Epithelial cell of proximal tubule (primary cell): ENCODE measurements at regions not wholly inside any gene's neighbourhood (a gene's known extent, or its start where the extent isn't known, plus 50 kb on each side); places are given as distances from the start of the nearest gene placed in this dataset.
"Not testable (repeated sequence)": the region's sequence is repeated elsewhere in the genome, so short reads cannot be mapped to it uniquely, and the experiment has no call there.

ENCODE experiments used
- DNase-seq: peaks from one replicate; pipeline ENCODE4 v3.0.0-alpha.2; 2011; ENCODE audit warnings: low read depth
- H3K4me3 ChIP-seq: 2 replicates; pipeline ENCODE4 v1.5.1; 2011; ENCODE audit warnings: low read depth, mild to moderate bottlenecking, low read length
- TF ChIP-seq, protein P1 (sequence below): conservative IDR thresholded peaks from 2 replicates; pipeline ENCODE4 v1.5.1; 2012; ENCODE audit warnings: low read depth, mild to moderate bottlenecking, low read length

DNA sequence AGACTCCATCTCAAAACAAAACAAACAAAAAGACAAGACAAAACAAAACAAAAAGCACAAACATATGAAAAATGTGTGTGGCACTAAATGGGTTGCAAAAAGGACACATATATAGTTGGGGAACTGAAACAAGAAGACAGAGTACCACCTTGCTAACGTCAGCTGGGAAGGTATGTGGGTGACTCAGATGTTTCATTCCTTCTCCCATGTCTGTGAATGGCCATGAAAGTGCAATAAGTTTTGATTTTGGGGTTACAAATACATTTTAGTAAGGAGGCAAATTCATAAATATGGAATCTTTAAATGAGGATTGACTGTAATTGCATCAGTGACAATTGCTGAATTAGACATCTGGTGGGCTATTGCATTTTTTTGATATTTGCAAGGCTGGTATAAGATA, 81.6 kb upstream of the KLF4 start:
- TF ChIP-seq, protein P1, sequence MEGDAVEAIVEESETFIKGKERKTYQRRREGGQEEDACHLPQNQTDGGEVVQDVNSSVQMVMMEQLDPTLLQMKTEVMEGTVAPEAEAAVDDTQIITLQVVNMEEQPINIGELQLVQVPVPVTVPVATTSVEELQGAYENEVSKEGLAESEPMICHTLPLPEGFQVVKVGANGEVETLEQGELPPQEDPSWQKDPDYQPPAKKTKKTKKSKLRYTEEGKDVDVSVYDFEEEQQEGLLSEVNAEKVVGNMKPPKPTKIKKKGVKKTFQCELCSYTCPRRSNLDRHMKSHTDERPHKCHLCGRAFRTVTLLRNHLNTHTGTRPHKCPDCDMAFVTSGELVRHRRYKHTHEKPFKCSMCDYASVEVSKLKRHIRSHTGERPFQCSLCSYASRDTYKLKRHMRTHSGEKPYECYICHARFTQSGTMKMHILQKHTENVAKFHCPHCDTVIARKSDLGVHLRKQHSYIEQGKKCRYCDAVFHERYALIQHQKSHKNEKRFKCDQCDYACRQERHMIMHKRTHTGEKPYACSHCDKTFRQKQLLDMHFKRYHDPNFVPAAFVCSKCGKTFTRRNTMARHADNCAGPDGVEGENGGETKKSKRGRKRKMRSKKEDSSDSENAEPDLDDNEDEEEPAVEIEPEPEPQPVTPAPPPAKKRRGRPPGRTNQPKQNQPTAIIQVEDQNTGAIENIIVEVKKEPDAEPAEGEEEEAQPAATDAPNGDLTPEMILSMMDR, result no peak
- no peak overlapping the region for H3K4me3 ChIP-seq
- DNase-seq, result no peak

DNA sequence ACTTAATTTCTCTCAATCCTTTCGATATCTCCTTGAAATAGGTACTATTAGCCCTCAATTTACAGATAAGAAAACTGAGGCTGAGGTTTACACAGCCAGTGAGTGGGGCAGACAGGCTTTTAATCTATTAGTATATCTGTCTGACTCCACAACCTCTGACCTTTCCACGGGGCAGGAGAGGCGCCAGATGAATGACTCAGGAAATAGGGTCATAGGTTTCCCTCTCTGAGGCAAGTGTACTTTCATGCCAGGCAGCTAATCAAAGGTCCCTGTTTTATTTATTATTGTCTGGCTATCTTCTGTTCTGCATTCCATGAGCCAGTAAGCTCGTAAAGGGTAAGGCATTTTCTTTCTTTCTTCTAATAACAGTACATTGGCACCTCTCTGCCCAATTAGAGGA, 79.6 kb upstream of the KLF4 start:
- H3K4me3 ChIP-seq, result no peak overlapping the region
- no peak for DNase-seq
- TF ChIP-seq, protein P1, result no peak

DNA sequence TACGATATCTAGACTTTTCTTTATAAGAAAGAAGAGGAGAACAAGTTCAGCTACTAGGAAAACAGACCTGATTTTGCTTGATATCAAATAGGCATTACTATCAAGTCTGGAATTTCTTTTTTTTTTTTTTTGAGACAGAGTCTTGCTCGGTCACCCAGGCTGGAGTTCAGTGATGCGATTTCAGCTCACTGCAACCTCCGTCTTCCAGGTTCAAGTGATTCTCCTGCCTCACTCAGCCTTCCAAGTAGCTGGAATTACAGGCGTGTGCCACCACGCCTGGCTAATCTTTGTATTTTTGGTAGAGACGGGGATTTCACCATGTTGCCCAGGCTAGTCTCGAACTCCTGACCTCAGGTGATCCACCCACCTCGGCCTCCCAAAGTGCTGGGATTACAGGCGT, 78.8 kb upstream of the KLF4 start:
- not testable (repeated sequence) for DNase-seq, H3K4me3 ChIP-seq

DNA sequence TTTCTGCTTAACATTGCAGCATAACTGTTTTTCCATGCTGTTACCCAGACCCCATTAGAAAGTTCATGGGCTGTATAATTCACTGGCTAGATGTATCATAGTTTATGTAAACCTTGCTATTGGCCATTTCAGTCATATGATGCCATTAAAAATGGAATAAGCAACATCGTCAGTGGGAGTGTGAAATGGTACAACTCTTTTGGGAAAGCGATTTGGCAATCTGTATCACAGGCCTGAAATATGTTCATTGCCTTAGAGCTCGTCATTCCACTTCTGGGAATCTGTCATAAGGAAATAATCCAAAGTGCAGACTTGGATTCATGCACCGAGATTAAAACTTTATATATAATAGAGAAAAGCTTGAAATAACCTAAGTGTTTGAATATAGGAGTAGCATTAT, 77.9 kb upstream of the KLF4 start:
- no peak overlapping the region for H3K4me3 ChIP-seq
- TF ChIP-seq, protein P1, result no peak
- no peak for DNase-seq

DNA sequence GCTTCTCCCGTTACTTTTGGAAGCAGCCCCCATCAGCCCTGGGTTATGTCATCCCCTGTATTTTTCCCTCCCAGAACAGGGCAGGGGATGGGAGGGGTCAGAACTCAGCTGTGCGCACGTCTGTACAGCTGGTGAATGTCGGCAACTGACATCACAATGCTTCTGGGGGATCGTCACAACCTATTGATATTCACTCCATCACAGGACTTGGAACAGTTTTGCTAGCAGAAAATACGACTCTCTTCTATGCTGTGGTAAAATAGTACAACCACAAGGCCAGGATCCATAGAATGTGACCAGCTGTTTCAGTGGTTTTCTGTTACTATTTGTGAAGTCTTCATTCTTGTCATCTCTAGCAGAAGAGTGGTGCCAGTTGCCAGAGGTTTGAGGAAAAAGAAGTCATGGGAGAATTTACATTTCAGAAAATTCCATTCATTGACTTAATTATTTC, 77.1 kb upstream of the KLF4 start:
- TF ChIP-seq, protein P1, result no peak
- no peak for DNase-seq
- H3K4me3 ChIP-seq, result no peak overlapping the region

DNA sequence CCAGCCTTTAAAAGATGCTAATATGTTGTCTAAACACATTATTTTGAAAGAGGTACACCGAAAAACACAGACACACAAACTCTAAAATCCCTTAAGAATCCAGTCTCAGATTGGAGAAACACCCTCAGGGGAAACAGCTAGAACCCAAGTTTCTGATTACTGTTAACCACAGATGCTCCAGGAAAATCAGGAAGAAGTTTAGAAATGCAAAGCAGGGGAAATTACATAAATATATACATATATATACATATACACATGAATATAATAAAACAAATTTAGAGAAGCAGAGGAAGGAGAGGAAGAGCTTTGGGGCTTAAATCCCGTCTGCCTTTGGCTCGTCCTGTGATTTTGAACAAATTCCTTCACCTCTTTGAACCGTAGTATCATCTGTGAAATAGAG, 73.2 kb upstream of the KLF4 start:
- H3K4me3 ChIP-seq, result no peak overlapping the region
- no peak for DNase-seq
- TF ChIP-seq, protein P1, result no peak

DNA sequence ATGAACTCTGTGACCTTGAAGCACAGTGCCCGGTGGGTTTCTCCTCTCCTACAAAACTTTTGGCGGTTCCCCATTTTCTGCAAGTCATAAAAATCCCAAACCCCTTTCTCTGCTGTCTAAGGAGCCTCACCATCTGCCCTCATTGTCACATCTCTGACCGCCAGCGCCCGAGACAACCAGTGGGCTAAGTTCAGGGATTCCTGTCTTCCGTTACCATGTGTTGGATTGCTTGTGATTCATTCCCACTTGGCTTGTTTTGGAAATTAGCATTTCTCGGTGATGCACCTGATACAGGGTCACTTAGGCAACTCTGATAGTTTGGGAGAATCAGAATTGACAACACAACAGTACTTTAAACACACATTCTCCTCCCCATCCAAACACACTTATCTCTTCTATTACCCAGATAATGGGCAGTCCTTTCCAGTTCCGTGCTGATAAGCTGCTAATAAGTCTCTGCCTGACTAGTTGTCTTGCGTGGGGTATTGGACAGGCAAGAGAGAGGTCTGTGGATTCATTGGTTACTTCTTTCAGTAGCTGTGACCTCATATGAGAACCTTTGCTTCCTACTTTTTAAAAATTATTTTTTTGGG, 70.0 kb upstream of the KLF4 start:
- no peak for DNase-seq
- H3K4me3 ChIP-seq, result no peak overlapping the region
- TF ChIP-seq, protein P1, result no peak
